ENCODE measurements at regions not wholly inside any gene's neighbourhood (a gene's known extent, or its start where the extent isn't known, plus 50 kb on each side); places are given as distances from the start of the nearest gene placed in this dataset.

- TF ChIP-seq POLR2A (IDR thresholded peaks at IDR 0.05), result no peak
- no peak for TF ChIP-seq CTCF (IDR thresholded peaks at IDR 0.05)
These were observed 66.1 kb downstream of the DMRTA2 start for GRCh38 chr1:50357186-50357585.
